Loucy (cell line): ENCODE measurements at regions not wholly inside any gene's neighbourhood (a gene's known extent, or its start where the extent isn't known, plus 50 kb on each side); places are given as distances from the start of the nearest gene placed in this dataset.

Experiments used
- EZH2phosphoT487 ChIP-seq: fragments of 200-600 bp; IDR thresholded peaks from 2 replicates; pipeline ENCODE4 v1.6.1; 2018; ENCODE audit warnings: antibody characterized with exemption, mild to moderate bottlenecking, moderate library complexity, borderline replicate concordance
- TF ChIP-seq, protein P1 (sequence below): fragments of 200-600 bp; sonication (generic); conservative IDR thresholded peaks from 2 replicates; pipeline ENCODE4 v1.5.1; 2014; ENCODE audit warnings: mild to moderate bottlenecking, antibody characterized with exemption, low read length

DNA sequence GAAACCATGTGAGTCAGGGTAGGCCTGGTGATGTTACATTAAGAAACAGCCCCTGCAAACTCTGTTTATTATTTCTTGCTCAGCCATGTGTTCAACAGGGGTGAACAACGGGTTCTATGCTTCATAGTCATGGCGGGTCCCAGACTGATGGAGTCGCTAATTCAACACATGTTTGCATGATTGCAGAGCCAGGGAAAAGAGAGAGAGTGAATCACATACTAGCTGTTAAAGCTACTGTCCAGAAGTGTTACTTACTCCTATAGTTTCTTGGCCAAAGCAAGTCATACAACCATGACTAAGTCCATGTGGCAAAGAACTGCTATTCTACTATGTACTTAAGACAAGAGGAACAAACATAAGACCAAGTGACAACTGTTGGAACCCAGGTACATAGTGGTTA, 241.2 kb upstream of the SKOR2 start:
- TF ChIP-seq, protein P1, sequence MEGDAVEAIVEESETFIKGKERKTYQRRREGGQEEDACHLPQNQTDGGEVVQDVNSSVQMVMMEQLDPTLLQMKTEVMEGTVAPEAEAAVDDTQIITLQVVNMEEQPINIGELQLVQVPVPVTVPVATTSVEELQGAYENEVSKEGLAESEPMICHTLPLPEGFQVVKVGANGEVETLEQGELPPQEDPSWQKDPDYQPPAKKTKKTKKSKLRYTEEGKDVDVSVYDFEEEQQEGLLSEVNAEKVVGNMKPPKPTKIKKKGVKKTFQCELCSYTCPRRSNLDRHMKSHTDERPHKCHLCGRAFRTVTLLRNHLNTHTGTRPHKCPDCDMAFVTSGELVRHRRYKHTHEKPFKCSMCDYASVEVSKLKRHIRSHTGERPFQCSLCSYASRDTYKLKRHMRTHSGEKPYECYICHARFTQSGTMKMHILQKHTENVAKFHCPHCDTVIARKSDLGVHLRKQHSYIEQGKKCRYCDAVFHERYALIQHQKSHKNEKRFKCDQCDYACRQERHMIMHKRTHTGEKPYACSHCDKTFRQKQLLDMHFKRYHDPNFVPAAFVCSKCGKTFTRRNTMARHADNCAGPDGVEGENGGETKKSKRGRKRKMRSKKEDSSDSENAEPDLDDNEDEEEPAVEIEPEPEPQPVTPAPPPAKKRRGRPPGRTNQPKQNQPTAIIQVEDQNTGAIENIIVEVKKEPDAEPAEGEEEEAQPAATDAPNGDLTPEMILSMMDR: no peak
- TF ChIP-seq EZH2phosphoT487: no peak
